Head of caudate nucleus (tissue), 42 donors: ENCODE measurements at regions not wholly inside any gene's neighbourhood (a gene's known extent, or its start where the extent isn't known, plus 50 kb on each side); places are given as distances from the start of the nearest gene placed in this dataset.
"Not testable (repeated sequence)": the region's sequence is repeated elsewhere in the genome, so short reads cannot be mapped to it uniquely, and the experiment has no call there.

Experiments used
- DNase-seq, 42 donors: peaks; one replicate each; pipeline versions ENCODE4 v3.0.0 to v3.0.0-alpha.2; 2020 to 2021; ENCODE audit warnings: mixed read lengths in 7 of 42
- intact Hi-C: fragments of 100-400 bp; cut with DNase I; formaldehyde crosslinking; loops from one replicate; pipeline ENCODE4 v1.15.0; 2022

DNA sequence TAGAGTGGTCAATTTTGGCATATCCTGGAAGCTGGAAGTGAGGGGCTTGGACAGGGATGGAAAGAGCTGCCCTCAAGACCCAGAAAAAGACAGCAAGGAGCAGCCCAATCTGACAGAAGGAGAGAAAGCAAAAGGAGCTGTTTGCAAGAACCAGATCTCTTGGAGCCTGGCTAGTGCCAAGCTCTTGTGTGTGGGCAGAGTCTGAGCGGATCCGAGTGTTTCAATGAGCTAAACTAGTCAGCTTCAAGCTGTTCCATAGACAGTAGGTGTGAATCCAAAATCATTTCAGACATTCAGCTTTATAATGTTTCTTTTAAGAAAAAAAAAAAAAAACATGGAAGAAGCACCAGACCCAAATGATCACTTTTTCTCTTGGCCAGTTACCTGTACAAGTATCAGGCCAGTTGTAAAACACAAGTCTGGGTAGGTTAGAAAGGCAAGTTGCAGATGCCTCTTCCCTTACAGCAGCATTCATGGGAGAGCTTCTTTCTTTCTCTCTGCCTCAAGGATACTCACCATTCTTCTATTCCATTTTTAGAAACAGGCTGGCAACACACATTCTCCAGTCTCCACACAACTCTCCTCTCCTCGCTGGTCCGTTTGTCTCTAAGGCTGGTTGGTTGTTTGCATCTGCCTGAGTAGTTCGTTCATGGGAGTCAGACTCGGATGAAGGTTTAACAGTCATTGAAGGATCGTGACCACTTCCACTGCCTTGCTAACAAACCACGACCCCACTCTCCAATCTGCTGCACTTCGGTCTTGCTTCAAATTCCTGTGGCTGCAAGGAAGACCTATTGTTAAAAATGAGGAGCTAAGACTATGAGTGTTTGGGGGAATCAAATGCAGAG is 105.2 kb upstream of the GATB start:
- peak in 35 of 42 donors; percentile 12 to 79 (median 44) for DNase-seq
- intact Hi-C loops, result no loop called here

DNA sequence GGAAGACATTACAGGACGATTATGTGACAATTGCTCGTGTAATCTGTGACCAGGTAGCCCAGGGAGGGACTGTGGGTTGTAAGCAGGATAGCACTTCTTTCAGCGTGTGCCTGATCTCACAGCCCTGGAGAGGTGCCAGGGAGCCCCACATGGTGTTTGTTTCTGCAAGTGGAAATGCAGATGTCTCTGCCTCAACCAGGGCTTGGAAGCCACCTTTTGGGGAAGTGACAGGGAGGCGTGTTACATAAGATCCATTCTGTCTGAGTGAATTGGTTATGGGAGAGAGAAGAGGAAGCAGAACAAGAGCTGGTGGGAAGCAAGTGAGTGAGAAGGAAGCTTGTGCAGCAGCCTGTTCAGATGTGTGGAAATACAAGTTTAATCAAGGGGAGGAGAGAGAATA is 104.5 kb upstream of the GATB start:
- peak; percentile 47 to 91 (median 72) for DNase-seq
- intact Hi-C loops, result no loop called here

DNA sequence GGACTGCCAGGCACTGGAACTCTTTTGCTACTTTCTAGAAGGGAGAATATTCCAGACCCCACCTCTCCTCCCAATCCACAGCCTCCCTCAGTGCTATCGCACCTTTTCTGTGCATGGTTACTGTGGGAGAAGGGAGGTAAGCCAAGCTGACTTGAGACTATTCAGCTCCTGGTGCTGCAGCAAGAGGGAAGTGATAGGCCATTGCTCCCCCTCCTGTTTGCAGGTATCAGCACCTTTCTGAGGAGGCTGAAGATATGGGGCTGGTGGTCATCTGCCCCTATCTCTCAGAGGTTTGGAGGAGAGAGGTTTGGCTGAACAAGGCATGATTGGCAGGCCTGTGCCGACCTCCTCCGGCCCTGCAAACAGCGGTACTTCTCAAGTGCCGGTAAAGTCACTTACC is 103.3 kb upstream of the GATB start:
- no peak for DNase-seq

DNA sequence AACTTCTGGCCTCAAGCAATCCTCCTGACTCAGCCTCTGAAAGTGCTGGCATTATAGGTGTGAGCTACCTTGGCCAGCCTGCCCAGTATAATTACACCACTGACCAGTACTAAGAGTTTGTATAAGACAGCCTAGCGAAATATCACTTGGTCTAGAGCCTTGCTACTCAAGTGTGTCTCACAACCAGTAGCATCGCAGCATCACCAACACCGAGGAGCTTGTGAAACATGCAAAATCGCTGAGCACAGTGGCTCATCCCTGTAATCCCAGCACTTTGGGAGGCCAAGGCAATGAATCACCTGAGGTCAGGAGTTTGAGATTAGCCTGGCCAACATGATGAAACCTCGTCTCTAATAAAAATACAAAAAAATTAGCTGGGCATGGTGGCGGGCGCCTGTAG is 102.0 kb upstream of the GATB start:
- DNase-seq, result no peak
- intact Hi-C loops, result no loop called here

More for the DNA sequence above, 103.3 kb upstream of the GATB start:
- intact Hi-C loops, result no loop called here

DNA sequence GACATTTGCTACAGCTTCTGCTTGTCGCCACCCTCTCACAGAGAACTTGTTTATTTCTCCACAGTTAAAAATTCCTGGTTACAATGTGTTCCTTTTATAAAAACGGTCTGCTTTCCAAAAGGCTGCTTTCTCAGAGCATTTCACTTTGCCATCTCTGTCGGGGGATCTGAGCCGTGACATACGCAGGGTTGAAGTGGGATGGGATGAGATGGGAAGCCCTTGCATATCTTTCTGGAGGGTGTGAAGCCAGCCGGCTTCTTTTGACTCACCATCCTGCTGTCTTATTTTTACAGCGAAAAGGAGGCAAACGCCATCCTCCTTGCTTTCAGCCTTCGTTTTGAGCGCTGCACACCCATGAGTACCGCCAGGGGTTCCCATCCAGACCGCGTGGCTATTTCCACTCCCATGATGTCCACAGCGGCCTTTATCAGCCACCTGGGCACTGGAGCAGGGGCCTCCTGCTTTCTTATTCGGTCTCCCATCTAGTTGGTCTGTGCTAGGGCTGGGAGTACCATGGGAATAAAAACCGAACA is 99.8 kb upstream of the GATB start:
- intact Hi-C loops, result no loop called here
- DNase-seq, result no peak

DNA sequence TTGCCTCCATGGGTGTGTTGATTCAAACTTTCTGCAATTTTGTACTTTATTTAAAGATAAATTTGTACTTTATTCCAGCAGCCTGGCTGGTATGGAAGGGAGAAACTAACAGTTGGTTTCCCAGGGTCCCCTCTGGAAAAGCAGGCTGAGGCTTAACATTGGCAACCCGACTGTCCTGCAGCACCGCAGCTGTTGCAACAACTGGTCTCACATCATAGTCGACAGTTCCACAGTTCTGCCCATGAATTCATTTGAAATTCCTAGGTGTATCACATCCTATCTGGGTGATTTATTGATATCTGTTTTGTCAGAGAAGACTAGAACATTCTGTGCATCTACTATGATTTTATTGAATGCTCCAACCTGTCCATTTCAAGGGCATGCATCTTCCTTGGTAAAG is 98.8 kb upstream of the GATB start:
- no peak for DNase-seq
- intact Hi-C loops, result no loop called here

DNA sequence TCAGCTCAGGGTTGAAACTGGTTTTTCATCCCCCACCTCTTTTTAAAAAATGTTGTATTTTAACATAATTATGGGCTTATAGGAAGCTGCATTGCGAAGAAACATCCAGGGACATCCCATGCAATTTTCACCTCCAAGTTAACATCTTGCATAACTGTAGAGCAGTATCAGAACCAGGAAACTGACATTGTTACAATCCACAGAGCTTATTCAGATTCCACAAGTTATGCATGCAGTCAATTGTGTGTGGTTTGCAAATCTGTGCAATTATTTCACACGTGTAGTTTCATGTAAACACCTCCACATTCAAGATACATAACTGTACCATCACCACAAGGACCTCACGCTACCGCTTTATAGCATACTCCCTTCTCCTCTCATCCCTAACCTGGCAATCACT is 97.5 kb upstream of the GATB start:
- no peak for DNase-seq
- intact Hi-C loops, result no loop called here

DNA sequence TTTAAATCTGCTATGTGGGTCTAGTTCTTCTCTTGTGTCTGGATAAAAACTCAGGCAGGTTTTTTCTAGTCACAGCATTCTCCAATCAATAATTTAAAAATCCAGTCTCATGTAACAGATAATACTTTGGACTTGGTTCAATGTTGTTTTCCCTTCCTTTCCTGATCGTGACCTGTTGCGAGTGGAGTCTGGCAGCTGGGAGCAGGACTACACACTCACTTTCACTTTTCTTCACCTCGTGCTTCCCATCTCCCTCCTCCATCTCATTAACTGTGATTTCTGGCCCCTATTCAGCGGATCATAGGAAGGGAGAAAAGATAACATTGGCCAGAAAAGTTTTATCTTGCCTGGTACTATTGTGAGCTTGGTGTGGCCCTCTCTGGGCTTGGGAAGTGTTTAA is 96.6 kb upstream of the GATB start:
- intact Hi-C loops, result no loop called here
- no peak for DNase-seq

DNA sequence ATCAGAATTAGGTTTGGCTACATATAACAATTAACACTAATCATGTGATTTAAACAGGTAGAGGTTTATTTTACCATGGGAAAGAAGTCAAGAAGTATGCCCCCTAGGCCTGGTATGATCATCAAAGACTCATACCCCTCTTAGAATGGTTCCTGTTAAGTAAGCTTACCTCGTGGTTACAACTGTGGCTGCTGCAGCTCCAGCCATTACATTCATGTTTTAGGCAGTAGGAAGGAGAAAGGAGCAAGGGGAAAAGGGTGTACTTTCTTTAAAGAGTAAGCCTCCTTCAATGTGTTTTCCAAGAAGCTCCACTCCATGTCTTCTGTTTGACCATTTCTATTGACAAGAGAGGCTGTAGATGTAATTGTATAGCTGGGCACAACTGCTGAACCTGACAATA is 94.9 kb upstream of the GATB start:
- no peak for DNase-seq
- intact Hi-C loops, result no loop called here

DNA sequence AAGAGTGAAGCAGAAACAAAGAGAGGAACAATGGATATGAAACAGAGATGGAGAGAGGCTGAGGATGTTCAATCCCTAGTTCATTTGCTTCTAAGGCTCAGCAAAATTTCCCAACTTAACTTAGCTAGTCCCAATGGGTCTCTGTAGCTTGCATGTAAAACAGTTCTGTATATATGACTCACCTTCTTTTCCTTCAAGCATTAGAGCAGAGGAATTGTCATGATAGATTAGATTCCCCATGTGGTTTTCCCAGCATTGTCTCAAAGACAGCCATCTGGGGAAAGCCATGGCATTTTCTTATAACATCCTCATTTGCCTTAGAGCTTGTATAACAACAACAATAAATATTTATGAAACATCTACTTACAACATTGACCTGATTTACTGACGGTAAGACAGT is 93.9 kb upstream of the GATB start:
- intact Hi-C loops, result no loop called here
- DNase-seq, result no peak

DNA sequence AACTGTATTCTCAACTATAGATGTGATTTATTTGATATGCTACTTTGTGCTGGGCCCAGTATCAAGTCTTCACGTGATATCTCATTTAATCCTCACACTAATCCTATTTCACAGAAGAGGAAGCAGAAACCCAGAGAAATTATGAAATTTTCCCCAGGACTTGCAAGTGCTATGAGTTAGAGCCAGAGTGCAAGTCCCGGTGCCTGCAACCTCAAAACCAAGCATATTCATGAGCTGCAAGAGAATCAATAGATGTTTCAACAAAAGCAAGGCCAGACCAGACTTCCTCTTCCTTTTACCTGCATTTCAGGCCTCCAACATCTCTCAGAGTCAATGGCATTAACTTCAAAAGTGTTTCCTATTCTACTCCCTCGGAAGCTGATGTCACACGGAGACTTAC is 92.2 kb upstream of the GATB start:
- no peak for DNase-seq
- intact Hi-C loops, result no loop called here

DNA sequence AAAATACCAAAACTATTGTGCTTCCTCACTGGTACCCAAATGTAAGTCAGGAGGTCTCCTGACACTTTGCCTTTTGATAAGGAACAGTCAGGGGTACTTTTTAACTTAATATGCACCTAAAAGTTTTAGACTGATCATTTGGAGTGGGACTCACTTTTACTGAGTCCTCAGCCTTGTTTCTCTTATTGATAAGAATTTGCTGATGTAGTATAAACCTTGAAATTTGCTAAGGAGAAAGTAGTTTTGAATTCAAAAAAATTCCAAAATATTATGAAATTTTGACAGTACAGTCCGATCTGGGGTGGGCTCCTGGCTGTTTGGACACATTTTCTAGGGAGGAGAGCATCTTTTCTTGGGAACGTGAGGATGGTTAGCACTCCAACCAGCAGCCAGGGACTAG is 91.4 kb upstream of the GATB start:
- intact Hi-C loops, result no loop called here
- no peak for DNase-seq

DNA sequence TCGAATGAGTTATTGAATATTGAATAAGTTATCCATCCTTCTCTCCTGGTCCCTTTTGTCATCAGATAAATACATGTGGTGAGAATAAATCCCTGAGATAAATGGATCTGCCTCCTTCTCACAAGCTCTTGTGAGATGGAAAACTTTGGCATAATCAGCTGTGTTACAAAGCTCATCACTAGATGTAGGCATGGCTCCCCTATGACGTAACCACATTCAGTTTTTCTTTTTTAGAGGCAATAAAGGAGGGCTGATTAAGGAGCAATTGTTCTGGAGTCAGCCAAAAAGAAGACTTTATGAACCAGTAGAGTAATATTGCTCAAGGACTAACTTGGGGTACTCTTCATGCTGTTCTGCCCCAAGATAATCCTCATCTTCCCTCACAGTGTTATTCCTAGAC is 90.5 kb upstream of the GATB start:
- no peak for DNase-seq
- intact Hi-C loops, result no loop called here

DNA sequence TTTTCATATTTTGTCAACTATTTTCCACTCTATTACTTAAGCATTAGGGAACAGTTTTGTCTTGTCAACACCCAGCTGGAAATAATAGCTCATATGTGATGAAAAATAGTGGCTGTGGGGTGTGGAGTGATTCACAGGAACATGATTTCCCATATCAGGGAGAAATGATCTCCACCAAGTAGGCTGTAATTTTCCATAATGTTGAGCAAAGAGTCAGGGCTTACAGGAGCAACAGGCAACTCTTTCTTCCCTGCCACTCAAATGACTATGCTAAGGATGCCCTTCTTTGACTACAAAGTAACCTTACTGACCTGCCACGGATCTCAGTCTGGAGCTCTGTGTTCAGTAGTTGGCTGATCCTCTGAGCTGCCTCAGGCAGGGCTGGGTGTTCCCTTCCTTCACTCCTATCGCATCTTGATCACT is 90.0 kb upstream of the GATB start:
- intact Hi-C loops, result no loop called here
- DNase-seq, result peak in 2 of 42 donors; percentile 6 to 20

DNA sequence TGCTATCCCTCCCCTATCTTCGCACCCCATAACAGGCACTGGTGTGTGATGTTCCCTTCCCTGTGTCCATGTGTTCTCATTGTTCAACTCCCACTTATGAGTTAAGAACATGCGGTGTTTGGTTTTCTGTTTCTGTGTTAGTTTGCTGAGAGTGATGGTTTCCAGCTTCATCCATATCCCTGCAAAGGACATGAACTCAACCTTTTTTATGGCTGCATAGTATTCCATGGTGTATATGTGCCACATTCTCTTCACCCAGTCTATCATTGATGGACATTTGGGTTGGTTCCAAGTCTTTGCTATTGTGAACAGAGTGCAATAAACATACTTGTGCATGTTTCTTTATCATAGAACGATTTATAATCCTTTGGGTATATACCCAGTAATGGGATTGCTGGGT is 84.7 kb upstream of the GATB start:
- intact Hi-C loops, DNase-seq: not testable (repeated sequence)

DNA sequence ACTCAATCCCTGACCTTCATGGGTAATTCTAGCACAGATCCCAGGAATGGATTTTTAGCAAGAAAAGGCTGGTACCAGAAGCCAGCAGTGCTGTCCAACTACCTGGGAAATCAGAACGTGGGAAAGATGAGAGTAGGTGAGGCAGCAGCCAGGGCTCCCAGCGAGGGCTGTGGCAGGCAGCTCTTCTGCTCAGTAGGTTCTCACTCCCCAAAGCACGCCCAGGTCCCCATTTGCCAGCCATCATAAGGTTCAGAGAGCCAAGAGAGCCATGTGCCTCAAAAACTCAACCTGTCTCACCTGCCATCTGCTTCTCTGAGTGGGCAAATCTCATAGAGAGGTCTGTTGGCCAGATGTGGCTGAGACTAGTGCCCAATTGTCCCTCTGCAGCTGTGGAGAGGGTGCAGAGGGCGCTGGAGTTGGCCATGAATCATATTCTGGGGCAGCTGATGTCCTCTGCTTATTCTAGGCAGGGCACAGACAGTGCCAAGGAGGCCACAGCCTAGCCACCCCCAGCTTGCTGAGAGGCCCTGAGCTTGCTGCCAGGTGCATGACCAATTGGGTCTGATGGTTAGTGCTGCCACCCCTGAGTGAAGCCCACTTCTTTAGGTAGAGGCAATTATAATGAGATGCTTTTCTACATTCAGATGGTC is 81.7 kb upstream of the GATB start:
- DNase-seq, result no peak
- intact Hi-C loops, result no loop called here

DNA sequence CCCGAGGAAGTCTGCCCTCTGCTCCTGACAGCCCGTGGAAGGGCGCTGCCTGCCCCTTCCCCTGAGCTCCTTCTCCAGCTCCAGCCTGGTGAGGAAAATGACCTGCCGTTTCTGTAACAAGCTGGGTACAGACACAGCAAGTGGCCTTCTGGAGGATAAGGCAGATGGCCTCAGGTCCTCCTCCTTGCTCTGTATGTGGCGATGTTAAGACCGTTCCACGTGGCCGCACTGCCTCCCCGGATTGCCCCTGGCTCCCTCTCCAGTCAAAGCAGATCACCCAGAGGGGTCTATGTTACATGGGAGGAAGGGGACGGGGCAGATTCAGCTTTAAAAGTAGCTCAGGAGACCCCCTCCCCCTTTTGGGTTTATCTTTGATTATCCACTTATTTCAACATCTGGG is 80.3 kb upstream of the GATB start:
- intact Hi-C loops, result no loop called here
- DNase-seq, result no peak

DNA sequence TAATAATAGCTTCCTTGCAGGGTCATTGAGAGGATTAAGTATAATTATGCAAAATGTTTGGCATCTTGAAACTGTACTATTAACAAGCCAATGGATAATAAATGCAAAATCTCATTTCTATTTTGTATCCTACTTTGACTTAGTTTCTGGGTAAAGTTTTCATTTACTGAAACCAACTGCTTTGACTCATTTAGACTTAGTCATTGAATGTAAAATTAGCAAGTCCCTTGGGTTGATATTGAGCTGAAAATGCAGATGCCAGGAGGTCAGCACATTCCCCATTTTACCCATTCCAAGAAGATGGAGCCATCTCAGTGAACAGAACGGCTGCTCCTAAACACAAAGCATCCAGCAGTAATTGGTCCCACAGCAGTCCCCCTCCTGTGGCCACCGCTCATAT is 74.7 kb upstream of the GATB start:
- intact Hi-C loops, result no loop called here
- DNase-seq, result no peak

DNA sequence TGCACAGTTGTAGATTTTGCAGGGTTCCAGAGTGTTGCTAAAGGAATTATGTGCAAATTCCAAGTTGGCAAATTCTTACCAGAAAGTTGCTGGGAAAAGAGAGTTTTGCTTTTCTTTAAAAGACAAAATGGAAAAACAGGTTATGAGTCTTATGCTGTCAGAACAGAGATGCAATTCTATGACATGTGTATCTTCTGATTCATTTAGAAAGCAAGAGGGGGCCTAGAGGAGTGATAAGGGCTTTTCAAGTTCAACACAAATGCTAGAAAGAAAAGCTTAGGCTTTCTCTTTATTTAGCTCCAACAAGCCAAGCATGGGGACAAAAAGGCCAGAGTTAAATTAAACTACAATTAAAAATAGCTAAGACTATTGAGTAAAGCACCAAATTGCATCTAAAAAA is 72.4 kb upstream of the GATB start:
- intact Hi-C loops, result no loop called here
- no peak for DNase-seq

DNA sequence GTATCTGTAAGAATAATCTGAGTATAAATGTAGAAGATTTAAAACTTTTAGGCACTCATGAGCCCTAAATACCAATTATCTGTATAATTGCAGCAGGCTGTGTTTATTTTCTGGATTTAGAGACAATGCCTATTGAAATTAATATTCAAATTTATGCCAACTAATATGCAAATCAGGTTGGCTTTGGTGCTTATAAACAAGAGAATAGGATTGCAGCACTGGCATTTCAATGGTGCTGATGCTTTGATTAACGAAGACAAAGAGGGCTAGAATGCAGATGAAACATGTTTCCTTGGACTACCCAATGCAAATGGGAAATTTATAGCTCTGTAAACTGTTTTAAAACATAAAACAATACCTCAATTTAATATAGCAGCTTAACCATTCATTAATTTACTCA is 70.7 kb upstream of the GATB start:
- no peak for DNase-seq
- intact Hi-C loops, result no loop called here

DNA sequence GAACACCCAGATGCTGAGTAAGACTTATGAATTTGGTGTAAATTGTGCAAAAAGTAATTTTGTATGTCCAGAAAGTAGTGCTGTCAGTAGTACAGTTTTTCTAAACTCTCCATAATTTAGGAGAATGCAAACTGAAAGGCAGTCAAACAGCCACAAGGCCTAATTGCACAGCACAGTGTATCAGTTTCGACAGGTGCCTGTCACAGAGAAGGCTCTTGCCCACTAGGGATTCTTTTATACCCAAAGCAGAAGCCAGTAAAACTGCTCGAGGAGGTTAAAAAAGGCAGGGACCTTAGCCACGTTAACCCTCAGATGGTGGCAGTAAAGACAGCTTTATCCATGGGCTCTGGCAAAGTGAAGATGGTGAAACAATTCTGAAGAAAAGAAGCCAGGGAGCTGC is 69.4 kb upstream of the GATB start:
- intact Hi-C loops, result no loop called here
- no peak for DNase-seq
